HG03558 (cell line): ENCODE measurements at regions not wholly inside any gene's neighbourhood (a gene's known extent, or its start where the extent isn't known, plus 50 kb on each side); places are given as distances from the start of the nearest gene placed in this dataset.
A peak's percentile ranks its signal among the peaks of the same experiment; 100 is the strongest.
"Not testable (repeated sequence)": the region's sequence is repeated elsewhere in the genome, so short reads cannot be mapped to it uniquely, and the experiment has no call there.

ENCODE experiments used
- ATAC-seq: cut with Tn5 transposase; IDR thresholded peaks from one replicate; pipeline ENCODE4 v1.9.1; 2021; ENCODE audit warnings: moderate number of reproducible peaks; ENCODE audit not compliant: unreplicated experiment; ENCODE audit errors: extremely low read depth

DNA sequence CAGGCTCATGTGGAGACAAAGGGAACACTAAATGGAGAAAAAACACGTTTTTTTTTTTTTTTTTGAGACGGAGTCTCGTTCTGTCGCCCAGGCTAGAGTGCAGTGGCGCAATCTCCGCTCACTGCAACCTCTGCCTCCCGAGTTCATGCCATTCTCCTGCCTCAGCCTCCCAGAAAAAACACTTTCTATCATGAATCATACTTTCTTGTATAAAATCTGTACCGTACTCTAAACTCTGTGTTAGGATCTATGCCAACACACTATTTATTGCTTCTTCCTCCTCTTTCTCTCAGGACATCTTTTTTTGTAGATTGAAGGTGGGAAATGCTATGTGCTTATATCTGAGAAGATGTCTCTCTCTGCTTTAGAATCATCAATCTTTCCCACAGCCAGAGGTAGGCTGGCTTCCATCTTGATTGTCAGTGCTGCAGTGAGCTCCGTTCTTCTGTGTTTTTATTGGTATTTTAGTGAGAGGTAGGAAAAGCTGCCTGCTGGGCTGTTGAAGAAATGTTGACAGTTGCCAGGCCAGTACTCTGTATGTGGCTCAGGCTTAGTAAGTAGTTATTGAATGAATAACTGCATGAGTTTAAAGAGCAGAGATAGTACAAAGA, 101.1 kb downstream of the GPR85 start:
- no peak for ATAC-seq

DNA sequence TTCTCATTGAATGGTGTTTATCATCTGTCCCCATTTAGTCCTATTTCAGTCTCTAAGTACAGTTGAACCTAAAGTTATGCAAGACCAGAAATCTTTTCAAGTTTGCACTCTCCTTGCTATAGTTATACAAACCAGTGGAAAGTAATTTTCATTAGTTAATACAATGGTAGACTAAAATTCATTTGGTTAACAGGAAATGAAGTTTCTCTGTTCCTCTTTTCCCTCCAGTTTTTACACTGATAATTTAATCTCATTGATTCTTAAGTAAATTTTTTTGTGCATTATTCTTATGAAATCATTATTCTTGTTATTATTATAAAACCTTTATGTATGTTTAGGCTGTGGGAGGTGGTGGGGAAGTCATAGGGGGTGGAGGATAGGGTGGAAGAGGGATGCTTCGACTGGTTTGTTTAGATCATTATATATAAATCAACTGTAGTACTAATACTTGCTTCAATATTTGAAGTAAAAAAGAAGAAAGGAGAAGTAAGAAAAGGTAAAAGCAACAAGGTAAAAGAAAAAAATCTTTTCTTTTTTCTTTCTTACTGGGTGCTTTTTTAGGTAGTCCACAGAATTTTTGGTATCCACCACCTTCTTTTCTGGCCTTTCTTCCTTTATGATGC, 104.1 kb downstream of the GPR85 start:
- peak; percentile 57 for ATAC-seq

DNA sequence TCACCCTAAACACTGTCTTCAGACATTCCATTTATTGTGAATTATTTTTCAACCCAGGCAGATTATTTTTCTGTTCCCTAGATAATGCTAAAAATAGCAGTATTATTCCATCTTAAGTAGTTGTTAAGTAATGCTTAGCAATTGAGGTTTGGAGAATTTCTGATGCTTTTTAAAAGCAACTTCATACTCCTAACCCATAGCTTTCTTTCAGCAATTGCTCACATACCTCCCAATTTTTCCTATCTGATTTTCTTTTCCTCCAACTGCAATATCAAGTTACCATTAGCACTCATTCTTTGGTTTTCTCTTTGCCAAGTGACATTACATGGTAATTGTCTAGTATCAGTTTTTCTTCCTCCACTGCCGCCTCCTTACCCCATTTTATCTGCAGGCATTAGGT, 104.7 kb downstream of the GPR85 start:
- peak; percentile 15 for ATAC-seq

DNA sequence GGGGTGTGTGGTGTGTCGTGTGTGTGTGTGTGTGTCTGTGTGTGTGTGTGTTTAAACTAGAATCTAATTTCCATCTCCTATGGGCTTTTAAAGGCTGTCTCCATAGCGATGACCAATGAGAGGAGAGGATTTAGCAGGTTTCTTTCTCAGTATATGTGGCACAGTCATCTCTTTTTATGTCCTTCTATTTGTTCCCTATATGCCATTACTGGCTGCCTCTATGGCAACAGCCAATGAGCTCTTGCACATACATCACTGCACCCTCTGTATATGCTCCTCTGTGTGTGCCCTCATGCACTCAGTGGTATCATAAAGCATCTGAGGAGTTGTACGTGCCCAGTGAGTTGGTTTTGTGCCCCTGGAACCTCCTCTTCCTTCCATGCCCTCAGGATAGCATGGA, 107.6 kb downstream of the GPR85 start:
- not testable (repeated sequence) for ATAC-seq

DNA sequence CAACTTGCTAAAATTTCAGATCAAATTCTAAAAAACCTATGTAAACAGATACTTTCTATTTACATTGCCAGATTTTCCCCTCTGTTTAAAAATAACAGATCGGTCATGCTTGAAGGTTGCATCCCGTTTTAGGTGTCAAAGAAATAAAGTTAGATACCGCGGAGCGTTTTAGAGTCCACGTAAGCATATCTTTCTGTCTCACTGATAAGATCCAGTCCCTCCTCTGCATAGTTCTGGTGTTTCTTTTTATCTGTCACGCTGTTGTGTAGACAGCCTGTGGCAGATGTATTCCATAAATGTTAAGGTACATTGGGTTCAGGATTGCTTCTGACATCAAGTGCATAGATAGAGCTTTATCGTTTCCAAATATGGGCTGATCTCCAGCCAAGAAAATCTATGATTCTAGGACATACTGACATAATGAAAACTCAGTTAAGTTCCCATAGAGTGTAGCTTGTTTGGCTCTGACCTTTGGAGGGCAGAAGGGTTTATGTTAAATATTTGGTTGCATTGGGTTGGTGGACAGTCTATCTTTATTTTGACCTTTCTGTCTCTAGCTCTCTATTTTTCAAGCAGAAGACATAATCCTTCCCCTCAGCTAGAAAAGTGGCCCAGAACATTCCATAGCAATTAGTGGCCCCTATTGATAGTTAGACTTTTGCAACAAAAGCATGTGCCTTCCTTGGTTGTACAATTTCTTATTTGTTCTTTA, 109.2 kb downstream of the GPR85 start:
- ATAC-seq: not testable (repeated sequence)

DNA sequence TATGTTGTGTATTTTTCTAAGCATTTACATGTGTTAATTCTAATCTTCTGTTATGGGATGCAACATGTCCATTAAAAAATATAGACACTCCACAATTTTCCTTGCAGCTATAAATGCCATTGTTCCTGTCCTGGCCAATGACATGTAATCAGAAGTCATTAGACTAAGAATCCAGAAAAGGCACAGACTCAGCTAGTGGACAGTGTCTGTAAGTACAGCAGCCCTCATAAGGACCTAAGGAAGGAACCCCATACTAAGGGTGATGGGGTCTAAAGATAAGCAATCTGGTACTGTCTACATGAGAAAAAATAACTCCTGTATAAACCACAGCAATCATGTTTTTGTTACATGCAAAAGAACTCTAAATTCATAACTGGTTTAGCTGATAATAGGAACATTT, 115.9 kb downstream of the GPR85 start:
- ATAC-seq: no peak

DNA sequence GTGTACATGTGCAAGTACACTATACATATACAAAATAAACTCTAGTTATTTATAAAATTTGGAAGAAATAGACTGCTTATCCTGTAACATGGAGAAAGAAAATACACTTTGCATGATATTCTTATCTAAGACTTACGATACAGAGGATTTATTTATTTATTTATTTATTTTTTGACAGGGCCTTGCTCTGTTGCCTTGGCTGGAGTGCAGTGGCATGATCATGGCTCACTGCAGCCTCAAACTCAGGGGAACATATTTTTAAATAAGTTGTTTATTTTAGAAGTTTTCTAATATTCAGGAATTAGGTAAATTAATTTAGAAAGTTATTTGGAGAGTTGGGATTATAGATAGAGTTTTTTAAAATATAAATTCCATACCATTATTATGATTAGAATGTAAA, 116.7 kb downstream of the GPR85 start:
- ATAC-seq: no peak

DNA sequence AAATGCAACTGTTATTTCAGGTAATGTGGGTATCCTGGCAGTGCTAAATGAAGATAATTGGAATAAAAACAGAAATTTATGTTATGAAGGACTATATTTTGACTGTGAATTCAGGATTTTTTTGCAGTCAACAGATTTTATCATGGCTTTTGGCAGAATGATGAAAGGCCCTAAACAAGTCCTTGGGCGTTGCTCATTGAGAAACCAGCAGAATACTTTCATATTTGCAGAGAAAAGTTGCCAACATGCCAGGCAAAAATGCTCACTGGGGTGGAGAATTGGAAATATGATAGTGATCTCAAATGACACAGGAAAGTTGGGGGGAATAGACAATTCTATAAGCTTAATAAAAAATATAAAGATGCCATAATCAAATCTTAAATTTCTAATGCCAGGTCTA, 121.1 kb downstream of the GPR85 start:
- no peak for ATAC-seq

DNA sequence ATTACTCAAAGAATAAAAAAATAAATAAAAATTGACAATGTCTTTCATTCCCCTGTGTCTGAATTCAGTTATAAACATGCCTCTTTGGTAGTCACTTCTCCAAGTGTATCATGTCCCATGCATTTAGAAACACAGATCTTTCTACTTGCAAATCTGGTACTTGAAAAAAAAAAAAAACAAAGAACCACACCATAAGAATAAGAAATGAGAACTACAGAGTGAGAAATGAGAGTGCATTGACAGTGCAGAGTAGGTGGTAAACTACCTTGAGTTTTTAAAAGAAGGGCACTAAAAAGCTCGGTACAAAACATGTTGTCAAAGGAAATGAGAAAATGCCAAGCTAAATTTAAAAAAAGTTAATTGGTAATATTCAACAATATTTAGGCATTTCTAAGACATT, 123.0 kb downstream of the GPR85 start:
- no peak for ATAC-seq

DNA sequence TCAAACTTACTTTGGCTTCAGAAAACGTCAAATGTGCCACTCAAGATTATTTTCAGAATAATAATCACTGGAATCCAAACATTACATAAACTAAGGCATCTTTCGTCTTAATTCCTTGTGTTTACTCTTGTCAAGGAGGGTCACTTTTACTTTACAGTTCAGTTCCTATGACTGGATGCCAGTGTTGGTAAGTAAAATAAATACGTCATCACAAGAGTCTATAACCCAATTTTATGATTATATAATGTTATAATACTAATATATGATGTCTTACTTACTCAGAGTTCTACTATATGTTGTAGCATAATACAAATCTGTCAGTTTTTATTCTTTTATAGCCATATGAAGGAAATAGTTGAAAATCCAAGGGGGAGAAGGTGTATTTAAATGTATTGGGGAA, 123.8 kb downstream of the GPR85 start:
- ATAC-seq: no peak

DNA sequence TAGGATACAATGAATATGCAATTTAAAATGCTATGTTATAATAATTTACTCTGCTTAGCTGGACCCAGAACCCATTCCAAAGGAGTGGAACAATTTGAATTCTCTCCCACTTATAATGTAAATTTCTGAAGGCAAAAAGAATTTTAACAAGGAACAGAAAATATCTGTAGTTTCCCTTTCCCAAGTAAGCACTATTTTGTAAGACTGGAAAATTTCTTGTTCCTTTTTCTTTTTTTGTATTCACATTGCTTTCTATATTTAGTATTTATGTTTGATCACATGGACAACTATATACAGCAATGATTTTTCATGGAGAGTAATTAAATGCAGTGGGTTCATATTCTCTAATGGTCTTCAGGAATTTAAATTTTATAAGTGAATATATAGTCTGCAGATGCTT, 127.4 kb downstream of the GPR85 start:
- no peak for ATAC-seq

DNA sequence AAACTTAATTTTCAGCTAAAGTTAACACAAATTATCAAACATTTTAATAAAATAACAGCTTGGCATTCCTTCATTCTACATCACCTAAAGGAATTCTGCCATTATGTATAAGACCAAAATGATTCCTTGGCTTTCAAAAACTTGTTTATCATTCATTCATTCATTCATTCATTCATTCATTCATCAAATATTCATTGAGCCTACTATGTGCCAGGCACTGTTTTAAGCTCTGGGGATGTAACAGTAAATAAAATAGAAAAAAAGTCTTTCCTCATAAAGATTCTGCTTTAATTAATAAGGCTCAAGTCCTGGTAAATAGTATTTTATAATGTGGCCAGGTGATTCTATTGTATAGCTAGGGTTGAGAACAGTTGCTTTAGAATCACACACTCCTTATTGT, 127.9 kb downstream of the GPR85 start:
- ATAC-seq: no peak

DNA sequence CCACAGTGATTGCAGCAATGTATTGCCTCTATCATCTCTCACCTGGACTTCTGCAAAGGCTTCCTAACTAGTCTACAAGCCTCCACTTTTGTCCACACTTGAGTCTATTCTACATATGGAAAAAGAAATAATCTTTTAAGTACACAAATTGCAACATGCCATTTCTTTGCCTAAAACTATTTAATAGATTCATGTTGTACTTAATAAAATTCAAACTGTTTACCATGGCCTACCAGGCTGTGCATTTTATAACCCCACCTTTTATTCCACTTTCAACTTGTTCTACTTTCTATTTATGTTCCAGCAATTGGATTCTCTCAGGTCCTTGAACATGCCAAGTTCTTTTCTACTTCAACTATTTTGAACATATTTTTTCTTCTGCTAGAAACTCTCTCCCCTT, 128.7 kb downstream of the GPR85 start:
- ATAC-seq: no peak

DNA sequence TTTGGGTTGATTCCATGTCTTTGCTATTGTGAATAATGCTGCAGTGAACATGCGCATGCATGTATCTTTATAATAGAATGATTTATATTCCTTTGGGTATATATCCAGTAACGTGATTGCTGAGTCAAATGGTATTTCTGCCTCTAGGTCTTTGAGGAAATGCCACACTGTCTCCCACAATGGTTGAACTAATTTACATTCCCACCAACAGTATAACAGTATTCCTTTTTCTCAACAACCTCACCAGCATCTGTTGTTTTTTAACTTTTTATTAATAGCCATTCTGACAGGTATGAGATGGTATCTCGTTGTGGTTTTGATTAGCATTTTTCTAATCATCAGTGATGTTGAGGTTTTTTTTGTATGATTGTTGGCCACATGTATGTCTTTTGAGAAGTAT, 133.6 kb downstream of the GPR85 start:
- not testable (repeated sequence) for ATAC-seq

DNA sequence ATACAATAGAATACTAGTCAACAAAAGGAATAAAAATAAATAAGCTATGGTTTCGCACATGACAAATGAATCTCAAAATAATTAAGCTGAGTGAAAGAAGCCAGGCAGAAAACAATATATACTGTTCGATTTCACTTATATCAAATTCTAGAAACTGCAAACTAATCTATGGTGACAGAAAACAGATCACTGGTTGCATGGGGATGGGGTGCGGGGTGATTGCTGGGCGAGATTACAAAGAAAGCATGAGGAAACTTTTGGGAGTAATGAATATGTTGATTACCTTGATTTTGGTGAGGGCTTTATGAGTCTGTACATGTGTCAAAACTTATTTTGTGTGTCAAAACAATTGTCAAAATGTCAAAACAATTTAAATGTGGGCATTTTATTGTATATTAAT, 135.6 kb downstream of the GPR85 start:
- no peak for ATAC-seq

DNA sequence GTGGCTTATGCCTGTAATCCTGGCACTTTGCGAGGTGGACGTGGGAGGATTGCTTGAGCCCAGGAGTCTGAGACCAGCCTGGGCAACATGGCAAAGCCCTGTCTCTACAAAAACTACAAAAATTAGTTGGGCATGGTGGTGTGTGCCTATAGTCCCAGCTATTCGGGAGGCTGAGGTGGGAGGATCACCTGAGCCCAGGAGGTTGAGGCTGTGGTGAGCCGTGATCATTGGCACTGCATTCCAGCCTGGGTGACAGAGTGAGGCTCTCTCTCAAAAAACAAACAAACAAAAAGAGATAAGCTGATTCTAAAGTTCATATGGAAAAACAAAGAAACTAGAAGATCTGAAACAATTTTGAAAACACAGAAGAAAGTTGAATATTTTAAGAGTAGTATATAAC, 136.9 kb downstream of the GPR85 start:
- not testable (repeated sequence) for ATAC-seq

DNA sequence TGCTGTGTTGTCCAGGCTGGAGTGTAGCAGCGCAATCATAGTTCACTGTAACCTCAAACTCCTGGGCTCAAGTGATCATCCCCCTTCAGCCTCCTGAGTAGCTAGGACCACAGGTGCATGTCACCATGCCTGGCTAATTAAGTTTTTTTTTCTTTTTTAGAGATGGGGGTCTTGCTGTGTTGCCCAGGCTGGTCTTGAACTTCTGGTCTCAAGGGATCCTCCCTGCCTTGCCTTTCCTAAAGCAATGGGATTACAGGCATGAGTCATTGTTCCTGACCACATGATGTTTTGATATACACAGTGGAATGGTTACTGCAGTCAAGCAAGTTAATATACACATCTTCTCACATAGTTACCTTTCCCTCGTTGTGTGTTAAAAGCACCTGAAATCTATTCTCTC, 140.3 kb downstream of the GPR85 start:
- ATAC-seq: no peak

DNA sequence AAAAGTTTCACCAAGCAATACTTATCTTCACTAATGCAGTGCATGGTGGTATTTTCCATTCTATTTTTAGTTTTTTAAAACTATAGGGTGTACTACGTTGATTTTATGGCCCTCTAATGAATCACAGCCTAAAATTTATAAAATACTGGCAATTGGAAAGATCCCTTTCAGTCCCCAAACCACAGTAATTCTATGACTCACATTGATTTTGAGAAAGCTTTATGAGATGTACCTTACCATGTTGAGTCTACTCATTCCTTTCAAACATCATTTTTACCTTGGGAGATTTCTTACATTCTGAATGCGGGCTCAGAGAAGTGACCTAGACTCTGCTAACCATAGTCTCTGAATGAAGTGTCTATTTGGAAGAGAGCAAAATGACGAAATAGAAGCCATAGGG, 141.6 kb downstream of the GPR85 start:
- no peak for ATAC-seq

DNA sequence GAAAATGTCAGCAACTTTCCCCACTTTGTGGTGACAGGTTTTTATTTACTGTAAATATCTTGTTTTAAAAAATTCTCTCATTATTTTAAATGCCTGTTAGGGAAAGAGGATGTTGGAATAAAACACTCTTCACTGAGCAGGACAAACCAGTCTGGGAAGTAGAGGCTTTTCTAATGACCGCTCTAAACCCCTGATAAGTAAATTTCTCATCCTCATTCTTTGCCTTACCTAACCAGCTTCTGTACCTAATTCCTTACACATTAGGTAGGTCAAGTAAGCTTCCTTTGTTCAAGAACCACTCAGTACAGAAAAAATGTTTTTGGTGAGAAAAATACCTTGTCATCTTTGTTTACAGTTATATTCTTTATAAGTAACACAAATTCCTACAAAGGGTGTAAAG, 143.6 kb downstream of the GPR85 start:
- ATAC-seq: no peak

DNA sequence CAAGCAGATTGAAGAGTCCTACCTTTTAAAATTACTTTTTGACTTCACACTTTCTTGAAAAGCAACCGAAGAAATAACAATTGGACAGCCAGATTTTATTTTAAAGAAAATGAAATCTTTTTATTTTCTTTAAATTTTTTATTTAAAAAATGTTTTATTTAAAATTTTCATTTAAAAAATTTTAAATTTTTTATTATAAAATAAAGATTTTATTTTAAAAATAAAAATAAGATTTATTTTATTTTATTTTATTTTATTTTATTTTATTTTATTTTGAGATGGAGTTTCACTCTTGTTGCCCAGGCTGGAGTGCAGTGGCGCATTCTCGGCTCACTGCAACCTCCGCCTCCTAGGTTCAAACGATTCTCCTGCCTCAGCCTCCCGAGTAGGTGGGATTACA, 144.5 kb downstream of the GPR85 start:
- not testable (repeated sequence) for ATAC-seq

DNA sequence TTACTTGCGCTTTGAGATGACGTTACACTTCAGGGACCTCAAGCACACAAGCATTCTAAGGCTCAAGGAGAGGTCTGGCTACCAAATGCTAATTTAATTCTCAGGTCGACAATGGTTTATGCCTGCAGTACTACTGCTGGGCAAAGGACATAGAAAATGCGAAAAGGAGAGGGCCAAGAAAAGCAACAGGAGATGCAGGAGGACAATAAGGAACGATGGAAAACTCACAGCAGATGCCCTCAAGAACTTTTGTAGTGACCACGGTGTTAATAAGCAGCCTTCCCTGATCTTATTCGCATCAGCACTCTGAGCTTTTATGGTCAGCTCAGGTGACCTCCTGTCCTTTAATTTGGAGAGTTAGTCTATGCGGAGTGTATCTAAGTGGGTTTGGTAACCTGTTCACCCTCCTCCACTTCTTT, 146.3 kb downstream of the GPR85 start:
- no peak for ATAC-seq
